HG03432 (cell line): ENCODE measurements at regions not wholly inside any gene's neighbourhood (a gene's known extent, or its start where the extent isn't known, plus 50 kb on each side); places are given as distances from the start of the nearest gene placed in this dataset.

ENCODE experiments used
- ATAC-seq: cut with Tn5 transposase; IDR thresholded peaks from one replicate; pipeline ENCODE4 v1.9.1; 2021; ENCODE audit warnings: mild to moderate bottlenecking, moderate library complexity; ENCODE audit not compliant: unreplicated experiment

DNA sequence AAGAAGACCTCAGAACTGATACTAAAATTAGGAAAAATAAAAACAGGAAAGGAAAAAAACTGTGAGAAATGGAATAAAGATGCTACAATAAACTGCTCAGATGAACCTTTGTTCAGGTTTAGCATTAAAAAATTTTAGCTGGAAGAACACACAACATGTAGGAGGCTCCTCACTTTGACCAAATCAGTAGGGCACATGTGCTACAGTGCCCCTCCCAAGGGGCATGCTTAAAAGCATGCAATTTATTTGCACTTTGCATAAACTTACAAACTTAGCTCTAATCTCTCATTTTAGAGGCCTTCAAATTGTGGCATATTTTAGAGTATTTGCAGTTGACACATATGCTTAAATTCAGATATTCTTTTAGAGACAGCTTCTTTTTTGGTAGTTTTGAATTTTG is 570.2 kb downstream of the UTRN start:
- no peak for ATAC-seq

DNA sequence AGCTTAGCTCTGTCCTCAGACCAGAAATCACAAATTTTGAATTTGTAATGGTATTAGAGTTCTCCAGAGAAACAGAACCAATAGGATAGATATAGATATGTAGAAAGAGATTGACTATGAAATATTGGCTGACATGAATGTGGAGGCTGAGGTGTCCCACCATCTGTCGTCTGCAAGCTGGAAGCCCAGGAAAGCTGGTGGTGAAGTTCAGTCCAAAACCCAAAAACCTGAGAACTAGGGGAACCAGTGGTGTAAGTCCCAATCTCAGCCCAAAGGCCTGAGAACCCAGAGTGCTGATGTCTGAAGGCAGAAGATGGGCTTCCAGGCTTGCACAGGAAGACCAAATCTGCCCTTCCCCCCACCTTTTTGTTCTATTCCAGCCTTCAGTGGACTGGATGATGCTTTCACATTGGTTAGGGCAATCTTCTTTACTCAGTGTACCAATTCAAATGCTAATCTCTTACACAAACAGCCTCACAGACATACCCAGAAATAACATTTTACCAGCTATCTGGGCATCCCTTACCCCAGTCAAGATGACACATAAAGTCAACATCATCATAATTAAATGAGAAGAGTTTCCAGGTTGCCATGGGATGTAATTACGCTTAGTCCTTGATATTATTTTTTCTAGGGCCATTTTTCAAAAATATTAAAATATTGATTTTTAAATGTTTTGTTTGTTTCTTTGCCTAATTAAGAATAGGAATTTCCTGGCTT is 570.8 kb downstream of the UTRN start:
- no peak for ATAC-seq

DNA sequence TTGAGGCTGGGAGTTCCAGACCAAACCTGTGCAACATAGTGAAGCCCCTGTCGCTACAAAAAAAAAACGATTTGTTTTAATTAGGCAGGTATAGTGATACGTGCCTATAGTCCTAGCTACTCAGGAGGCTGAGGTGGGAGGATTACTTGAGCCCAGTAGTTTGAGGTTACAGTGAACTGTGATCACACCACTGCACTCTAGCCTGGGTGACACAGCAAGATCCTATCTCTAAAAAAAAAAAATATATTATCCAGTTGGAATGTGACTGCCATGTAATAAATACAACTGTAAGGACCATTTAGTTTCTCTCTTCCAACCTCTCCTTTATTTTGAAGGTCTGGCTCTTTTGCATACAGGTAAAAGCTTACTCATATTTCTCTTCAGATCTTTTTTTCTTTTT is 571.5 kb downstream of the UTRN start:
- no peak for ATAC-seq

DNA sequence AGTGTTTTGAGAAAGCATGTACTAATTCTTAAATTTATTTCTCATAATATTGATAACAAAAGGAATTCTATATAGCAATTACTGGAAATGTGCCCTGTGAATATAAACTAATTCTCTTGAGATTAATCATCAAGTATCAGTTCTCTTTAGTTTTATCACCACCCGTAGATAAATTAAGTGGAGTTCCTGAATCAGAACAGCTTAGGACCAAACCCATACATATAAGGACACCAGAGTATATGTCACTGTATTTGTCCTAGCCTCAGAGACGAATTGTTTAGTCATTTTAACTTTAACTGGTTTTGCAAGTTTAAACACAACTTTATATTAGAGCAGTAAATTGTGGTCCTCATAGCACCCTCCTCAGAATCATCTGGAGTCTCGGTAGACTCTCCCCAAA is 572.0 kb downstream of the UTRN start:
- no peak for ATAC-seq

DNA sequence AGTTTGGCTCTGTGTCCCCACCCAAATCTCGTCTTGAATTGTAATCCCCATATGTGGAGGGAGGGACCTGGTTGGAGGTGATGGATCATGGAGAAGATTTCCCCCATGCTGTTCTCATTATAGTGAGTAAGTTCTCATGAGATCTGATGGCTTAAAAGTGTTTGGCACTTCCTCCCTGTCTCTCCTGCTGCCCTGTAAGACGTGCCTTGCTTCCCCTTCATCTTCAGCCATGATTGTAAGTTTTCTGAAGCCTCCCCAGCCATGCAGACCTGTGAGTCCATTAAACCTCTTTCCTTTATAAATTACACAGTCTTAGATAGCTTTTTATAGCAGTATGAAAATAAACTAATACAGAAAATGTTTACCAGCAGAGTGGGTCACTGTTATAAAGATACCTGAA is 577.6 kb downstream of the UTRN start:
- no peak for ATAC-seq

DNA sequence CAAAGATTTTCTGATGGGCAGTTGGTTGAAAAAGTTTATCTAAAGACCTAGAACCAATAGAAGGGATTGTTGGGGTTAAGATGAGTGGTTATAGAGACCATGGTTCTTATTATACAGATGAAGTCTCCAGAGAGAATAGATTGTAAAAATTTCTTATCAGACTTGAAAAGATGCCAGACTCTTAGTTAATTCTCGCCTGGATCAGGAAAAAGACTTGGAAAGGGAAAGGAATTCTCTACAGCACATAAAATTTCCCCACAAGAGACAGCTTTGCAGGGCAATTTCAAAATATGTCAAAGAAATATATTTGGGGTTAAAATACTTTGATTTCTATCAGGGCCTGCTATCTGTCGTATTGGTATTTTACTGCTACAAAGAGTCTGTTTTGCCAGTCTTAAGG is 582.6 kb downstream of the UTRN start:
- ATAC-seq, result no peak

DNA sequence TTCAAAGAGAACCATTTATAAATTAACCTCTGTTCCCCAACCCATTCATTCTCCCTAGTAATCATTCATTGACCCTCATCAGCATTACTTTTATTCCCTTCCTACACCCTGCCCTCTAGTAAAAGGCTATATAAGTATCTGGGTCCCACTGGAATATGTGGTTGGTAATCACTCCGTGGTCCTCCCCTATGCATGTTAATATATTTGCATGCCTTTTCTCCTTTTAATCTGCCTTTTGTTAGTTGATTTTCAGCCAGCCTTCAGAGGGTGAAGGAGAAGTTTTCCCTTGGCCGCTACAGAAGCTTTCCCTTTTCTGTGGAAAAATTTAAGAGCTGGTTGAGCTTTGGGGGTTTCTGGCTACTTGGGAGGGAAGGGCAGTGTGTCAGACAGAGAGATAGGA is 585.6 kb downstream of the UTRN start:
- ATAC-seq, result no peak

DNA sequence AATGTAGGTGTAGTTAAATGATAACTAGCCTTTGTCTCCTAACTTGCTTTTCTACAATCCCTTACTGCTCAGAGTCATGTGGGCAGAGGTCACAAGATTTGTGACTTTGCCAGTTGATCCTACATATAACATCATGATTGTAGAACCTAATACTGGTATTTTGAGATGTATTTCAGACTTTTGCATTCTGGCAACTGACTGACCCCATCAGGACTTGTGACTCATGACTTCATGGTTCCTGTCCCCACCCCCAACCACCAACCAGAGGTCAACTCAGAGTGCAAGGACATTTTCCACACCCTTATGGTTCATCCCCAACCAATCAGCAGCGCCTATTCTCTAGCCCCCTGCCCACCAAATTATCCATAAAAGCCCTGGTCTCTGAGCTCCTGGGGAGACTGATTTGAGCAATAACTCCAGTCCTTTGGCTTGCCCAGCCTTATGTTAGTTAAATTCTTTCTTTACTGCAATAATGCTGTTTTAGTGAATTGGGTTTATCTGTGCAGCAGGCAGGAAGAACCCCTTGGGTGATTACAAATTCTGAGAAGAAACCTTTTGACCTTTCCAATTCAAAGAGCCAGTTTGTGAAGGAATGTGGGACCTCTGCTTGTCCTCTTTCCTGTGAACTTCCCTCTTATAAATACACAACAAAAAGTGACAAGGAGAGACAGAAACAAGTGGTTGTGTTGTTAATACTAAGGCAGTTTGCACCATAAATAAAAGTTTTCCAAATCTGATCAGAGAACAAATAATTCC is 588.7 kb downstream of the UTRN start:
- no peak for ATAC-seq

DNA sequence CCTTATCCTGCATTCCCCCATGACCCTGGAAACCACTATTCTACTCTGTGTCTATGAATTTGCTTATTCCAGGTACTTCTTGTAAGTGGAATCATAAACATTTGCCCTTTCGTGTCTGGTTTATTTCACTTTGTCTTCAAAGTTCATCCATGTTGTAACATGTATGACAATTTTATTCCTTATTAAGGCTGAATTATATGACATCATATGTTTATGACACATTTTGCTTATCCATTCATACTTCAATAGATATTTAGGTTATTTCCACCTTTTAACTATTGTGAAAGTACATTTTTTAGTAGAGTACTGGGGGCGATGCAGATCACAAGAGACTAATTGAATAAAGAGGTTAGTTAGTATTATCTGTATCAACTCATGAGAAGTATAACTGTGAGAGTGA is 591.6 kb downstream of the UTRN start:
- no peak for ATAC-seq

DNA sequence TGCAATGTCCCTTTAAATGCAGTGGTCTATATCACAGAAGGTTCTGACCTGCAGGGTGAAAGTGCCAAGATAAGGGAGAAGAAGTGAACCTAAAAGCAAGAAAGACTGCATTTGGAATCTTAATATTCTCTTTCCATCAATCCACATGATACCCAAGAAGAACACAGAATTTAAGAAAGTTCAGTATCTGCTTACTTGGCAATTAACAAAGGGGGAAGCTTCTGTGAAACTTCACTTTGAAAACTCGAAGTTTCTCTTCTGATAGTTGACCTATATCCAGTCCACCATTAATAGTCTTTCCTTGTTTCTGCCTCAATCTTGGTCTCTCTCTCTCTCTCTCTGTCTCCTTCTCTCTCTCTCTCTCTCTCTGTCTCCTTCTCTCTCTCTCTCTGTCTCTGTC is 592.0 kb downstream of the UTRN start:
- no peak for ATAC-seq

DNA sequence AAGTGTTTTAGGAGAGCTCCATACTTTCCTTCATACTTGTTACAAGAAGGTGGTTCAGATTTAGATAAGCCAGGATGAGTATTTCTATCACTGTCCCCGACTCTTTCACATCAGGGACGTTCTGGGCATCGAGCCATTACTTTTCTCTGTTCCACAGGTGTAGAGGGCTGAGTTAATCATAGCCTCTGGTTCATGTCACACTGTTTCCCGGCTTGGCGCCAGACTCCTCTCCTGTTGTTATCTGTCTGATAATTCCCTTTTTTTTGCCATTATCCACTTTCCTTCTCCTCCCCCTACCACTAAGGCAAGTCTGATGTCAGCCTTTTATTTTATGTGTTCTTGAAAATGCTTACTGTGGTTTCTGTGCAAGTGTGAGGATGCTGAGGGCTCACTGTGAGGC is 593.4 kb downstream of the UTRN start:
- ATAC-seq, result no peak

DNA sequence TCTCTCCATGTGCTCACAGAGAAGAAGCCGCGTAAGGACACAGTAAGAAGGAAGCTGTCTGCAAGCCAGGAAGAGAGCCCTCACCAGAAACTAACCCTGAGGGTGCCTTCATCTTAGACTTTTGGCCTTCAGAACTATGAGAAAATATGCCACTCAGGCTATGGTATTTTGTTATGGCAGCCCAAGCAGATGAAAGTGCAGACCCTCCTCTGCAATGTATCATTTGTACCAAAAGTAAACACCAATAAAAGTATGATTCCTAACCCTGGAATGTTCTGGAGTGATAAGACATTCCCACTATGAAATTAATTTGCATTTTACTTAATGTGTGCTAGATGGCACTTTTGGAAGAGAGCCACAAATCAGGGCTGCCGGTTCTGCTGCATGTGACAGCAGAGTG is 594.3 kb downstream of the UTRN start:
- ATAC-seq, result no peak

DNA sequence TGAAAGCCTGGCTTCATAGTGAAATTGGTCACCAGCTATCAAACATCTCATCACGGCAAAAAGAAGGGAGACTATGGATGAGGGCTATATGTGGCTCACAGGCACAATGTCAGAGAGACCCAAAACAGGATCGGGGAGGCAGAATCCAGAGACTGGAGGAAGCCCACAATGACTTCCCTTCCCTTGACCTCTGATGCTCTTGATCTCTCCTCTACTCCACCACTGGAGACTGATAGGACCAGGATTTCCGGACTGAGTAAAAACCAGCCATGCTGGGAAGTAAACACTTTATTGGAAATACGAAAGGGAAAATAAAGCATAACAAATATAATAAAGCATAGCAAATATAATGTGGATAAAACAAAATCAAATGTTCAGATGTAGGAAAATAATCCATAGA is 597.3 kb downstream of the UTRN start:
- ATAC-seq, result no peak

DNA sequence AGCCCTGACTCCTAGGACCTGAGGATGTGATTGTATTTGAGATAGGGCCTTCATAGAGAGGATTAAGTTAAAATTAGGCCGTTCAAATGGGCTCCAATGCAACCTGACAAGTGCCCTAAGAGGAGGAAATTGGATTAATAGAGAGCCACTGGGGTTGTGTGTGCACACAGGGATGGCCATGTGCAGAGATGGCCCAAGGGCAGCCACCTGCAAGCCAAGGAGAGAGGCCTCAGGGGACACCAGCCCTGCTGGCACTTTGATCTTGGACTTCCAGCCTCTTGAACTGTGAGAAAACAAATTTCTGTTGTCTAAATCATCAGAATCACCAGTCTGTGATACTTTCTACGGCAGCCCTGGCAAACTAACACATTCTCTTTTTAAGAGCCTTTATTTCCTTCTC is 598.8 kb downstream of the UTRN start:
- no peak for ATAC-seq

DNA sequence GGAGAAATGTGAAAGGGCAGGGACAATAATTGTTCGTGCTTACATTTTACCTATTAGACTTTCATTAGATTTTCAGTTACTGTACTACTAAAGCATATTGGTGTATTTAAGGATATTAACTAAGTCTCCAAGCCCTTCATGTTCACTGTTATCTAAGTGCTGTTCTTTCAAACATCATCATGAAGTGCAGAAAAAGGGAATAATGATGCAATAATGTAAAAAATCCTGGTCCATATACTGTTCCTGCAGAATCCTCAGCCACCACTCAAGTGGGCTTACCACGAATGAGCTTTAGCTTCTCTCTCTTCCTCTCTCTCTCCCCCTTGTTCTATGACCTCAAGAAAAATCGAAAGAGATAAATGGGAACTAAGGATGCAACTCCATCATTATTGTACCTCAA is 600.7 kb downstream of the UTRN start:
- no peak for ATAC-seq

DNA sequence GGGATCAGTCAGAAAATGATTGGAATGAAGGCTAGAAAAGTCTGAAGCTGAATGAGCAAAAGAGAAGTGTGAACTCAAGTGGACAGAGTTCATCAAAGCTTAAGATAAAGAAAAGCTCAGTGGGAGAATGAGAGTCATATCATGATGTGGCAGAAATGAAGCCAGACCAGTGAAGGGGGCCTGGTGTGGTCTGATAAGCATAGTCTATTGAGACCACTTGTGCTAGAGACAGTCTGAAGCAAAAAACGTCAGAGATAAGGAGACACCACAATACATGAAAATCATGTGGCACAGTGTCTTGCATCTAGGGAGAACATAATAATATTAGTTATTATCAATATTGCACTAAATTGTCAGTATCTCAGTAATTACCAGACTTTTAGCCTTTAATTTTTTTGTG is 601.5 kb downstream of the UTRN start:
- no peak for ATAC-seq

DNA sequence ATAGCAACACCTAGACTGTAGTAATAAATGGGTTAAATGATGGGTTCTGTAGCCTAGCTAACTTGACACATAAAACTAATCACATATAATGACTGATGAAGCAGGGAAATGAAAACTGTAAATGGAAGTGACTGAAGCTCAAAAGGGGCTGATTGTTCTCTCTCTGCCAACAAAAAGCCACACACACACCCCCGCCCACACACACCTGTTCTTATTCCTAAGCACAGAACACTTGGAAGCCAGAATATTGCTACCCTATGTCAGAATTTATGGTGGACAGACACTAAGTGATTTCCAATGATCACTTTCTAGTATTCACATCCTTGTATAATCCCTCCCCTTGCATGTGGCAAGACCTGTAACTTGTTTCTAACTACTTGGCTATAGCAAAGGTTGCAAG is 603.5 kb downstream of the UTRN start:
- no peak for ATAC-seq

DNA sequence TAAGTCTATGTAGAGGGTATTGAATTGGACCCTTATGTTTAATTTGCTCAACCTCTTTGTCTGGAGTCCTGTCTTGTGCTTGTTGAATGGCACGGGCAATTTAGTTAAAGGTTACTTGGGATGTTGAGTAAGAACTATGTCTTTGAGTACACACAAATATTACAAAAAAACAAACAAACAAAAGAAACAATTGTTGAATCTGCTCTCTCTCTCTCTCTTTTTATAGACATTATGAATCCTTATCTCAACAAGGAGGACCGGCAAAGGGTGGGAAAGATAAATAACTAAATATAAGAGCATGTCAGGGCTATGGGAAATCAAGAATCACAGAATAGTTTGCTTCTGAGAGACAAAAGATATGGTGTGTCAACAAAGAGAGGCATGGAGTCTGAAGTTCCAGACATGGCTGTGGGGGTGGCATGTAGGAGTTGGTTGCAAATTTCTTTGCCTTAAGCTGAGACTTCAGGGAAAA is 608.6 kb downstream of the UTRN start:
- ATAC-seq, result no peak

DNA sequence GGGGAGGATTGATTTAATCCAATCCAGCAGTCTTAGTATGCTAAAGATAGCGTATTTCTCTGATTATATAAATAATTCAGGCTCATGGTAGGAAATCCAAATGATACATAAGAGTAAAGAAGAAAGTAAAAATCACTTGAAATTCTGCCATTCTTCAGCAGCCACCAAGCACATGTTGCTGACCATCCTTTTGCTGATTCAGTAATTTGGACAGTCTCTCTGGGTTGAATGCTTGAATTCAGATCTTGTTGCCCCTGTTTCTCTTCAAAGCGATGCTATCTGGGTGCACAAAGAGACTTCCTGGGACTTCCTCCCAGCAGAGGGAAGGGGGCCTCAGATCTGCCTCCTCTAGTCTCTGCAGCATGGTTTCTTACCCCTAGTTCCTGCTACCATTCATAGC is 609.1 kb downstream of the UTRN start:
- no peak for ATAC-seq

DNA sequence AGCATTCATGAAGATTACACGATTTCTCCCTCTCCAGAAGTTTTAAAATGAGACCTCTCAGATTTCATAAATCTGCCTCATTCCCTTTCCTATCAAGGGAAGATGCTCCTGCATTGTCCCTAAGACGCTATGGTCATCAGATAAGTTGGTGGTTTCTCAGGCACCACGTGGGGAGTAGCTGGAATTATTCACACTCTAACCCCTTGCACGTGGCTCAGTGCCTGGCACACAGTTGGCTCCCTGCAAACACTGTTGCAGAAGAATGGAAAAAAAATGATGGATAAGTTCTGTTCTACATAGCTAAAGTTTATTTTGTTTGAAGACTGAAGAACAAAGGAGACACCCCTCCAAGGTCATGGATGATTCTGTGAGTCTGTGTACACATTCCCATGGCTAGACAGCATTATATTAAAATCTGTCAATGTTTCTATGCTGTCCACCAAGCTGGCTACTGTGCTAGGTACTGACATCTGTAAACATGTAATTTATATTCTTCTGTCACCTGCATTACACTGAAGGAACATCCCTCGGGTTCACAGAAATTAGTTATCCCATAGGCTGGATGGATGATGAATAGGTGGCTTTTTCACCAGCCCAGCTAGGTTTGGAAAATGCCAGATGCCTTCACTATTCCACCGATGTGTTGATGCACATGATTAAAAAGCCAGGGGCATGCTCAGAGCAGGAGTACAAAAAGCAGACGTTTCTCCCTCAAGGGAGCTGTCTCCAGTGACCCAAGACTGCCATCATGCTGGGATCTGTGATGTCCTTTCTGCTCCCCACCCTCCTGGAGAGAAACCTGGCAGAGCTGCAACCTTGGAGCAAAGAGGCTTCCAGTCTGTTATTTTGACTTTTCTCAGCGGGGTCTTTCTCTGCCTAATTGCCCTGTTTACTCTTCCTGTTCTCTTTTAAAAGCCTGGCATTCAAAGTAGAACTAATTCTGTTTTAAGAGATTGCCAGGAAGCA is 610.5 kb downstream of the UTRN start:
- no peak for ATAC-seq

DNA sequence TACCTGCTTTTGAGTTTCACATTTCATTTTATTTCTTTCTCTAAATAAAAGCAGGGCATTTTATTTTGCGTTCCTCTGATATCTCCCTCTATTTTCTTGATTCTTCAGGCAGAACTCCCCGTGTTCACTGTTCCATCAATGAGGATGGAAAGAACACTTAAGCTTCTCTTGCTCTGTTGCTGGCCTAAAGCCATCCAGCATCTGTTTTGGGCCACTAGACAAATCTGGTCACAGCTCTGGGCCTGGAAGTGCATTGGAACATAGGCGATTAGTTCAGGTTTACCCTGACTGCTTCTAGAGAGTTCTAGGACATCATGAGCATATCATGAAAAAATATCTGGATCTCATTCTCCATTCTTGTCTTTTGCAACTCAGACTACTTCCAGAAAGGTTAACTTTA is 611.2 kb downstream of the UTRN start:
- ATAC-seq, result no peak

DNA sequence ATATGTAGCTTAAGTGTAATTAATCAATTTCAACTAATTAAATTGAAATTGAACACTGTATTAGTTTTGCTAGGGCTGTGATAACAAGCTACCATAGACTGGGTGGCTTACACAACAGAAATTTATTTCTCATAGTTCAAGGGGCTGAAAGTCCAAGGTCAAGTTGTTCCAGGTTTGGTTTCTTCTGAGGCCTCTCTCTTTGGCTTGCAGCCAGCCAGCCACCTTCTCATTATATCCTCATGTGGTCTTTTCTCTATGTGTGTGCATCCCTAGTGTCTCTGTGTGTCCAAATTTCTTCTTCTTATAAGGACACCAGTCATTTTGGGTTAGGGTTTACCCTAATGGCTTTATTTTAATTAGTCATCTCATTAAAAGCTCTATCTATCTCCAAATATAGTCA is 611.7 kb downstream of the UTRN start:
- no peak for ATAC-seq
